ENCODE measurements at regions not wholly inside any gene's neighbourhood (a gene's known extent, or its start where the extent isn't known, plus 50 kb on each side); places are given as distances from the start of the nearest gene placed in this dataset.

DNA sequence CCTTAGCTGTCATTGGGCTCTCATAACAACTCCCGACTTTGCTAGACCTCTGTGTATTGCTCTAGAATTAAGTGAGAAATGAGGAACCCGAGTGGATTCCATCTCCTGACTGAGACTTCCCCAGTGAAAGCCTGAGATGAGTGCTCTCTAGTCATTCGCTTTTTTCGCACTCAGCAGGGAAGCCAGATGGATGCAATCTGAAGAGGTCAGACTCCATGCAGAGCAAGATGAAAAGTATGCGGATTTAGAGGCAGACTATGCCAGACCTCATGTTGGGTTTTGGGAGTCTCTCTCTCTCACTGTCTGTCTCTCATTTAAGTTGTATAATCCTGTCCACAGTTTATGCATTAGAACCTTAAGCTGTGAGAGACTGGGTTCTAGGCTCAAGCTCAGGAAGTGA lies 88.6 kb downstream of the SLC5A7 start:
- no peak for DNase-seq (ENCODE audit: insufficient read length, low spot score, missing footprints)
- TF ChIP-seq, protein P1, sequence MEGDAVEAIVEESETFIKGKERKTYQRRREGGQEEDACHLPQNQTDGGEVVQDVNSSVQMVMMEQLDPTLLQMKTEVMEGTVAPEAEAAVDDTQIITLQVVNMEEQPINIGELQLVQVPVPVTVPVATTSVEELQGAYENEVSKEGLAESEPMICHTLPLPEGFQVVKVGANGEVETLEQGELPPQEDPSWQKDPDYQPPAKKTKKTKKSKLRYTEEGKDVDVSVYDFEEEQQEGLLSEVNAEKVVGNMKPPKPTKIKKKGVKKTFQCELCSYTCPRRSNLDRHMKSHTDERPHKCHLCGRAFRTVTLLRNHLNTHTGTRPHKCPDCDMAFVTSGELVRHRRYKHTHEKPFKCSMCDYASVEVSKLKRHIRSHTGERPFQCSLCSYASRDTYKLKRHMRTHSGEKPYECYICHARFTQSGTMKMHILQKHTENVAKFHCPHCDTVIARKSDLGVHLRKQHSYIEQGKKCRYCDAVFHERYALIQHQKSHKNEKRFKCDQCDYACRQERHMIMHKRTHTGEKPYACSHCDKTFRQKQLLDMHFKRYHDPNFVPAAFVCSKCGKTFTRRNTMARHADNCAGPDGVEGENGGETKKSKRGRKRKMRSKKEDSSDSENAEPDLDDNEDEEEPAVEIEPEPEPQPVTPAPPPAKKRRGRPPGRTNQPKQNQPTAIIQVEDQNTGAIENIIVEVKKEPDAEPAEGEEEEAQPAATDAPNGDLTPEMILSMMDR (IDR thresholded peaks at IDR 0.05; ENCODE audit: extremely low read depth, low read depth, low read length): no peak

DNA sequence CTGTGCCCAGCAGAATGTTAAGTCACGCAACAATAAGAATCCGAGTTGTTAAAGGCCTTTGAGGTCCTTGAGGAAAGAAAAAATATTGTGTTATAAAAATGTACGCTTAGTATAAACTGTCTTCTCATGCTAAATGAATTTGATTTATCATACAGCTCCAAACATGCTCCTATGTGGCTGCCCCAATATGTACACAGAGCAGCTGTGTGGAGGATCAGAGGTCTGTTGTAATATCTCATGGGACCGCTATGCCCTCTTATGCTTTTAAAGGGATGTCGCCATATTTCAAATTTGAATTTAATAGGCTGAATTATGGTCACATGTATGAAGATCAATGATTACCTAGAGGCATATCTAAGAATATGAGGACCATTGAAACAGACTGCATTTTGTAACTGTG lies 90.2 kb downstream of the SLC5A7 start:
- no peaks in the 10 kb centered on the region for H3K4me1 ChIP-seq (ENCODE audit: insufficient read depth, low read length)
- no peaks in the 10 kb centered on the region for H4K20me1 ChIP-seq (ENCODE audit: insufficient read depth, low read length)
- no peak overlapping the region for H3K4me3 ChIP-seq (ENCODE audit: insufficient read depth, low read length)
- no peak for DNase-seq (ENCODE audit: insufficient read length, low spot score, missing footprints)
- no peaks in the 10 kb centered on the region for H3K9me3 ChIP-seq (ENCODE audit: low read depth, low read length)
- no peaks in the 10 kb centered on the region for H3K79me2 ChIP-seq (ENCODE audit: insufficient read depth, low read length)
- no peak overlapping the region for H2AFZ ChIP-seq (ENCODE audit: low read length)
- no peak overlapping the region for H3K27ac ChIP-seq (ENCODE audit: low read depth, low read length)
- H3K4me2 ChIP-seq (ENCODE audit: insufficient read depth, low read length): no peak overlapping the region
- H3K36me3 ChIP-seq (ENCODE audit: insufficient read depth, low read length): no peaks in the 10 kb centered on the region
- TF ChIP-seq, protein P1 (IDR thresholded peaks at IDR 0.05; ENCODE audit: extremely low read depth, low read depth, low read length): no peak
- no peaks in the 10 kb centered on the region for H3K27me3 ChIP-seq (ENCODE audit: insufficient read depth, low read length)

More for the DNA sequence above, 88.6 kb downstream of the SLC5A7 start:
- Histone ChIP-seq H3K36me3 (ENCODE audit: insufficient read depth, low read length) (no peaks in the 10 kb centered on the region), H2AFZ (ENCODE audit: low read length) (no peak overlapping the region), H3K4me3 (ENCODE audit: insufficient read depth, low read length) (no peak overlapping the region), H3K9me3 (ENCODE audit: low read depth, low read length) (no peaks in the 10 kb centered on the region), H3K4me1 (ENCODE audit: insufficient read depth, low read length) (no peaks in the 10 kb centered on the region), H3K79me2 (ENCODE audit: insufficient read depth, low read length) (no peaks in the 10 kb centered on the region), H3K4me2 (ENCODE audit: insufficient read depth, low read length) (no peak overlapping the region), H3K27me3 (ENCODE audit: insufficient read depth, low read length) (no peaks in the 10 kb centered on the region), H3K27ac (ENCODE audit: low read depth, low read length) (no peak overlapping the region), H4K20me1 (ENCODE audit: insufficient read depth, low read length) (no peaks in the 10 kb centered on the region)

DNA sequence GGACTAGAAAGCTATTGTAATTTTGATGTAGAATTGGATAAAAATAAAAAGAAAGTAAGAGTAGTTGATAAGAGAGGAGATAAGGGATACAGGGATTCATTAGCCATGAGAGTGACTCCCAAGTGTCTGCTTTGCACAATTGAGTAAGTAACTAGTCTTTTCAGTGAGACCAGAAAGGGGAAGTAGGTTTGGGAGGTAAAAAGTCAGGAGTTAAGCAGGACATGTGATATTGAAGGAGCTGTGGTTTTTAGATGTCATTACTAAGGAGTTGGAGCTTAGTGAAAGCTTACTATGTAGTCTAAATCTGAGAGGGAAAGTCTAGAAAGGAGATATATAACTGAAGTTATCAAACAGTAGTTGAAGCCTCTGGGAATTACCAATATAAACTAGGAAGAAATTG lies 93.4 kb downstream of the SLC5A7 start:
- Histone ChIP-seq H3K4me3 (ENCODE audit: insufficient read depth, low read length) (no peak overlapping the region), H2AFZ (ENCODE audit: low read length) (no peak overlapping the region), H3K9me3 (ENCODE audit: low read depth, low read length) (no peaks in the 10 kb centered on the region), H3K27ac (ENCODE audit: low read depth, low read length) (no peak overlapping the region), H3K4me1 (ENCODE audit: insufficient read depth, low read length) (no peaks in the 10 kb centered on the region), H3K36me3 (ENCODE audit: insufficient read depth, low read length) (no peaks in the 10 kb centered on the region), H3K79me2 (ENCODE audit: insufficient read depth, low read length) (no peaks in the 10 kb centered on the region), H3K27me3 (ENCODE audit: insufficient read depth, low read length) (no peaks in the 10 kb centered on the region), H3K4me2 (ENCODE audit: insufficient read depth, low read length) (no peak overlapping the region), H4K20me1 (ENCODE audit: insufficient read depth, low read length) (no peaks in the 10 kb centered on the region)
- TF ChIP-seq, protein P1 (IDR thresholded peaks at IDR 0.05; ENCODE audit: extremely low read depth, low read depth, low read length): no peak
- no peak for DNase-seq (ENCODE audit: insufficient read length, low spot score, missing footprints)

DNA sequence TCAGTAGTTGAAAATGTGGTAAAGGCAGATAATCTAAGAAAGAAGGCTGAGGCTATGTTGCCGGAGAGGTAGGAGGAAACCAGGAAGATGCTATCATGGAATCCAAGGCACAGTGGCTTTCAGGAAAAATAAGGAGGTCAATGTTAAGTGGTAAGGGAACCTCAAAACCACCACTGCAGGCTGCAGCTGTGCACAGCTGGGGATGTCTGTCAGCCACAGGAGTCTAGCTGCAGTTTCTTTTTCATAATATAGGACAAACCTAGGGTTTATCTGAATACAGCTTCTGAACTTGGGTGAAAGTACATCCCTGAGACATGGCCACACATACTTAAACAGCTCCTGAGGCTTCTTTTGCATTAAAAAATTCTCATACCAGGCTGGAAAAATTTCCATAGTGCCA lies 93.9 kb downstream of the SLC5A7 start:
- H2AFZ ChIP-seq (ENCODE audit: low read length): no peak overlapping the region
- H3K4me2 ChIP-seq (ENCODE audit: insufficient read depth, low read length): no peak overlapping the region
- no peak overlapping the region for H3K4me3 ChIP-seq (ENCODE audit: insufficient read depth, low read length)
- H3K79me2 ChIP-seq (ENCODE audit: insufficient read depth, low read length): no peaks in the 10 kb centered on the region
- no peak overlapping the region for H3K27ac ChIP-seq (ENCODE audit: low read depth, low read length)
- no peaks in the 10 kb centered on the region for H3K9me3 ChIP-seq (ENCODE audit: low read depth, low read length)
- TF ChIP-seq, protein P1 (IDR thresholded peaks at IDR 0.05; ENCODE audit: extremely low read depth, low read depth, low read length): no peak
- no peaks in the 10 kb centered on the region for H3K4me1 ChIP-seq (ENCODE audit: insufficient read depth, low read length)
- no peaks in the 10 kb centered on the region for H3K27me3 ChIP-seq (ENCODE audit: insufficient read depth, low read length)
- no peaks in the 10 kb centered on the region for H3K36me3 ChIP-seq (ENCODE audit: insufficient read depth, low read length)
- no peak for DNase-seq (ENCODE audit: insufficient read length, low spot score, missing footprints)
- no peaks in the 10 kb centered on the region for H4K20me1 ChIP-seq (ENCODE audit: insufficient read depth, low read length)

Measured in osteoblast (primary cell).